ENCODE measurements at regions not wholly inside any gene's neighbourhood (a gene's known extent, or its start where the extent isn't known, plus 50 kb on each side); places are given as distances from the start of the nearest gene placed in this dataset.

DNA sequence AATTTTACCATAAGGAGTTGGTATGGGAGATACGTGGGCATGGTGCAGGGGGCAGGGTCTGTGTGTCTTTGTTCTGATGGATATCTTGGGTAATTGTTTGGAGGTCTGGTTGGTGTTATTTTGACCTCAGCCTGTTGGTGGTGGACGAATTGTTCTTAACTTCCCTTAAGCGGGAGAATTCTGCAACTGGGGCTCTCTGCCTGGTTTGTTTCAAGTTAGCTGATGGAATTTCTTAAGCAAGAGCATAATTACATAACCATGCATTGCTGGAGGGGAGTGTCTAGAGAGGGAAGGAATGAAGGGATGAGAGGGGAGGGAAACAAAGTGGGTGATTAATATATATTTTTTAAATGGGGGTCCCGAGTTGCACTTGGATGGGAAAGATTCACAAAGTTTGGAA lies 908.5 kb upstream of the RAG2 start:
- peaks cover 7% of the 10 kb centered on the region for H3K9me3 Mint-ChIP-seq
- H3K4me1 Mint-ChIP-seq, result no peaks in the 10 kb centered on the region
- H3K27ac Mint-ChIP-seq, result no peak overlapping the region
- no peaks in the 10 kb centered on the region for H3K36me3 Mint-ChIP-seq
- ATAC-seq (ENCODE audit: low read depth) (no peak), DNase-seq (no peak)
- no peaks in the 10 kb centered on the region for H3K27me3 Mint-ChIP-seq
- H3K4me3 Mint-ChIP-seq, result no peak overlapping the region
- POLR2A ChIA-PET, result no interaction called here

DNA sequence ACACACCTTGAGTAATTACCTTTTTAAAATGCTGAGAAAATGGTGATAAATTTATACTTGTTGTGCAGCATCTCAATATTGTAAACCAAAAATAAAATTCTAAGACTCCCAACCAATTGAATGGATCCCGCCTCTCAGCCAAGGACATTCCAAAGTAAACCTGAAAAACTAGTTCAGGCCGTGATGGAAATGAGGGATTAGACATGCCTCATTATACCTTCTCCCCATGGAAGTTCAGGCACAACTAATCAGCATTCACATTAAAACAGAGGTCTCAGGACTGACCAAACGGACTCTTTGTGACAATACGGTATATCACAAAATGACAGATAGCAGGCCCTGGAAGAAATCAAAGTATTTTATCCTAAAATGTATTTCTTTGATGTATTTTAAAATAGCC lies 907.4 kb upstream of the RAG2 start:
- H3K27ac Mint-ChIP-seq, result no peak overlapping the region
- POLR2A ChIA-PET, result no interaction called here
- no peak overlapping the region for H3K4me3 Mint-ChIP-seq
- H3K9me3 Mint-ChIP-seq, result peaks cover 8% of the 10 kb centered on the region
- H3K4me1 Mint-ChIP-seq, result no peaks in the 10 kb centered on the region
- ATAC-seq (ENCODE audit: low read depth), result no peak
- H3K36me3 Mint-ChIP-seq, result no peaks in the 10 kb centered on the region
- DNase-seq, result no peak
- no peaks in the 10 kb centered on the region for H3K27me3 Mint-ChIP-seq

DNA sequence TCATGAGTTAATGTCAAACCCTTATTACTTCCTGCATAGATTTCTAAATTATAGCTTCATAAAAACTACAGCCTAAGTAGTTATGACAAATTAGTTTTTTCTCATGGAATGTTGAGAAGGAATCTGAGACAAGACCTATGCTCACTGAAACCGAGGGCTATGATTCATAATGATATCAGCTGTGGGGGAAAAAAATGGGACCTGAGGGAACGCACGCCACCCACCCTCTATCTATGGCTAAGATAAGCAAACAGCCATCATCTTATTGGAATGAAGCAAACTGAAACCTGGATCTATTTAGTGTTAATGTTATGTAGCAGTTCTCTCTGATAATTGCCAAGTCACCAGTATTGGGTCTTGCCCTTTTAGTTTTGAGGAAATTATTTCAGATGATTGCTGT lies 906.9 kb upstream of the RAG2 start:
- no peak overlapping the region for H3K4me3 Mint-ChIP-seq
- no peaks in the 10 kb centered on the region for H3K27me3 Mint-ChIP-seq
- no peaks in the 10 kb centered on the region for H3K4me1 Mint-ChIP-seq
- POLR2A ChIA-PET, result no interaction called here
- H3K9me3 Mint-ChIP-seq, result peaks cover 9% of the 10 kb centered on the region
- H3K27ac Mint-ChIP-seq, result no peak overlapping the region
- no peaks in the 10 kb centered on the region for H3K36me3 Mint-ChIP-seq
- ATAC-seq (ENCODE audit: low read depth) (no peak), DNase-seq (no peak)

DNA sequence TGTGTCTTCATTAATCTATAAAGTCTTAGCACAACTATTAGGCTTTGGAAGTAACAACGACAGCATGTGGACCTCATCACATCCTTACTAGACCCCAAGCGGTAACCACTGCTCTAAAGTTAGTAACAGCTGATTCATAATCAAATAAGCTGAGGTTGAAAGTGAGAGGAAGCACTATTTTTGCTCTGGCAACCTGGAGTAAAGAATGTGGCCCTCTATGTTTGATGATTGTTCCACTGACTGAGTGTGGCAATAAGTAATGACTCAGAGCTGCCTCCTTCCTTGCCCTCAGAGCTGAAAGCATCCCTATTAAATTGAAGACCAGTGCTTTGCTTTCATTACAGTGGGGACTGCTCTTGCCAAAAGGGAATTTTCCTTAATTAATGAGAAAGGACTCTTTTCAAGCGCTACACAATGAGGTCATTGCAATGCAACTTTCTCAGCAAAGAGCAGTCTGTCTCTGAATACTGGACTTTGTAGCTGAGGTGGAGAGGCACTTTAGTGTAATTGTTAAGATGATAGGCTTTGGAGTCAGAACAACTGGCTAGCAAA lies 906.1 kb upstream of the RAG2 start:
- H3K4me3 Mint-ChIP-seq, result no peak overlapping the region
- POLR2A ChIA-PET, result no interaction called here
- no peaks in the 10 kb centered on the region for H3K36me3 Mint-ChIP-seq
- no peaks in the 10 kb centered on the region for H3K27me3 Mint-ChIP-seq
- H3K27ac Mint-ChIP-seq, result no peak overlapping the region
- ATAC-seq (ENCODE audit: low read depth) (no peak), DNase-seq (no peak)
- peaks cover 9% of the 10 kb centered on the region for H3K9me3 Mint-ChIP-seq
- no peaks in the 10 kb centered on the region for H3K4me1 Mint-ChIP-seq

DNA sequence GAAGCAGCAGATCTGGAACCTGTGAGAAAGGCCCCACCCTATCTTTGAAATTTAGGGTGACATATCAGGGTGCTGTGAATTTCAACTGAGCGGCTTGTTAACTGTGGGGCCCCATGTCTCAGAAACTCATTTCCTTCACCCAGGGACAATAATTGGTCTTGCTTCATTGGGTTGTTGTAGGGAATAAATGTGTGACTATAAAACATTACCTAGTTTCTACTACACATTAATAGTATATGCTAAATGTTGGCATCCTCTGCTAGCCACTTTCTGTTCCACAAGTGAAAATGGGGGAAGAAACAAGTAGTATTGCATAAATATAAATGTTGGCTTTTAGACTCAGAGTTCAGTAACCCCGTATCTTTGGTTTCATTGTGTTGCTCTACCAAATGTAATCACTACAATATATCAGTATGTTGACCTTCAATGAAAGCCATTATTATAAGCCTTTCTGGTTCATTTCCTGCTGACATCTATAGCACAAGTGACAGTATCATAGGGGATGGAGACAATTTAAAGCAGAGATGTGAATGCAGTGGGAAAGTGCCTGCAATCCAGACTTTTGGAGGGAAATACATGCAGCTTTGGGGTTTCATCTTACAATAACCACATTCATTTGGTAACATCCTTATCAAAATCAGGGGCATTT lies 905.5 kb upstream of the RAG2 start:
- no peak for ATAC-seq (ENCODE audit: low read depth)

DNA sequence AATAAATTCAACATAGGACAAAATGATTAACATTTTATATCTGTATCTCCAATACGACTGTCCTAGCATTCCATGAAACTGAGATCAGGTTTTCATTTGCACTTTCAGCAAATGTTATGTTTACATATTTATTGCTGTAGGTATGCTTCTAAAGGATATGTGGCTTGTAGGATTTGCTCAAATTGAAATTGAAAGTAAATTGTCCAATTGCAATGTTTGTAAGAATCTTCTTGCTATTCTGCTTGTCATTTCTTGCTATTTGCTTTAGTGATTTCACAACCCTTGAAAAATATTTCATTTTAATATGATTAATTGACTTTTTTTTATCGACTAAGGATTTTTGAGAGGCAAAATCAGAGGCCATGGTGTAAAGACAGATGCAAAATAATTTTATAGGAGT lies 904.2 kb upstream of the RAG2 start:
- no peak overlapping the region for H3K27ac Mint-ChIP-seq
- no peaks in the 10 kb centered on the region for H3K36me3 Mint-ChIP-seq
- no peaks in the 10 kb centered on the region for H3K27me3 Mint-ChIP-seq
- ATAC-seq (ENCODE audit: low read depth) (no peak), DNase-seq (no peak)
- H3K9me3 Mint-ChIP-seq, result peaks cover 8% of the 10 kb centered on the region
- POLR2A ChIA-PET, result no interaction called here
- no peaks in the 10 kb centered on the region for H3K4me1 Mint-ChIP-seq
- no peak overlapping the region for H3K4me3 Mint-ChIP-seq

More for the DNA sequence above, 905.5 kb upstream of the RAG2 start:
- no peaks in the 10 kb centered on the region for H3K4me1 Mint-ChIP-seq
- H3K27ac Mint-ChIP-seq, result no peak overlapping the region
- DNase-seq, result no peak
- H3K27me3 Mint-ChIP-seq, result no peaks in the 10 kb centered on the region
- no peak overlapping the region for H3K4me3 Mint-ChIP-seq
- POLR2A ChIA-PET, result no interaction called here
- peaks cover 9% of the 10 kb centered on the region for H3K9me3 Mint-ChIP-seq
- no peaks in the 10 kb centered on the region for H3K36me3 Mint-ChIP-seq

DNA sequence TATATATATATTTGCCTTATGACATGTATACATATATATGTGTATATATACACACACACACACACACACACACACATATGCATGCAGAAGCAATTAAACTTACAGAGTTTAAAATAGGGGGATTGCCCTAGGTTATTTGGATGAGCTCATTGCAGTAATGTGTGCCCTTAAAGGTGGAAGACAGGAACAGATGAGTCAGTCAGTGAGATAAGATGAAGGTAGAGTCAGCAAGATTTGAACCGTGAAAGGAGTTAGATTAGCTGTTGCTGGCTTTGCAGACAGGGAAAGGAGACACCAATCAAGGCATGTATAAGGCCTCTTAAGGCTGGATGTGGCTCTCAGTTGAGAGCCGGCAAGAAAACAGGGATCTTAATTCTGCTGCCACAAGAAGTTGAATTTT lies 902.4 kb upstream of the RAG2 start:
- DNase-seq, result no peak
- Mint-ChIP-seq H3K27ac (no peak overlapping the region), H3K4me3 (no peak overlapping the region), H3K36me3 (no peaks in the 10 kb centered on the region), H3K27me3 (no peaks in the 10 kb centered on the region), H3K9me3 (peaks cover 4% of the 10 kb centered on the region), H3K4me1 (no peaks in the 10 kb centered on the region)
- no peak for ATAC-seq (ENCODE audit: low read depth)
- POLR2A ChIA-PET, result no interaction called here

DNA sequence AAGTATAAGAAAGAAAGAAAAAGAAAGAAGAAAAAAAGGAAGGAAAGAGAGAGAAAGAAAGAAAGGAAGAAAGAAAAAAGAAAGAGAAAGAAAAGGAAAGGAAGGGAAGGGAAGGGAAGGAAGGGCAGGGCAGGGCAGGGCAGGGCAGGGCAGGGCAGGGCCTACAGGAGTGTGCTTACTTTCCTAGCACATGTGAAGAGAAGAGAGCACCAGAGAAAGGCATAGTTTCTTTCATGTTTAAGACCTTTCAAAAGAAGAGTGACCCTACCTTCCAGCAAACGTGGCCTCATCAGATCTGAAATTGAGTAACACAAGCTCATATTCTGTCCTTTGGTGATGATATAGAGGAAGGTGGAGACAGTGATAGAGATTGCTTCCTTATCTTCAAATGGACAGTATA lies 899.3 kb upstream of the RAG2 start:
- Mint-ChIP-seq H3K4me1 (no peaks in the 10 kb centered on the region), H3K9me3 (peaks cover 7% of the 10 kb centered on the region), H3K27me3 (no peaks in the 10 kb centered on the region), H3K27ac (no peak overlapping the region), H3K36me3 (no peaks in the 10 kb centered on the region), H3K4me3 (no peak overlapping the region)
- POLR2A ChIA-PET, result no interaction called here
- ATAC-seq (ENCODE audit: low read depth) (no peak), DNase-seq (no peak)

DNA sequence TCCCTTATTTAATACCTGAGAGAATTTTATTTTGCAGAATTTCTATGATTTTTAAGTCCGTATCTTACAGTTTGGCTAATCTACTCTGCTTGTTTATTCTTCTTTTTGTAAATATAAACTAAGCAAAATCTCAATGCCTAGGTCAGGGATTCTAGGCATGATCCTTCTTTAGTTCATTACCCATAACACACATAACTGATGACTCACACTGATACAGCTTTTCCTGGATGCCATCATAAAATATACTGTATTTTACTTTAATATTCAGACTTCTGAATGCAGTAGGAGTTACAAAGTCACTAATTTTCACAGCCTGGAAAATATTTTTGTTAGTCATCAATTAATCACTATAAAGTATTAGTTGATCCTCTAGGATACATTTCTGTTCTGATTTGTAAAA lies 898.2 kb upstream of the RAG2 start:
- Mint-ChIP-seq H3K36me3 (no peaks in the 10 kb centered on the region), H3K4me1 (no peaks in the 10 kb centered on the region), H3K9me3 (peaks cover 7% of the 10 kb centered on the region), H3K27ac (no peak overlapping the region), H3K4me3 (no peak overlapping the region), H3K27me3 (no peaks in the 10 kb centered on the region)
- no peak for ATAC-seq (ENCODE audit: low read depth)
- DNase-seq, result no peak
- POLR2A ChIA-PET, result no interaction called here

DNA sequence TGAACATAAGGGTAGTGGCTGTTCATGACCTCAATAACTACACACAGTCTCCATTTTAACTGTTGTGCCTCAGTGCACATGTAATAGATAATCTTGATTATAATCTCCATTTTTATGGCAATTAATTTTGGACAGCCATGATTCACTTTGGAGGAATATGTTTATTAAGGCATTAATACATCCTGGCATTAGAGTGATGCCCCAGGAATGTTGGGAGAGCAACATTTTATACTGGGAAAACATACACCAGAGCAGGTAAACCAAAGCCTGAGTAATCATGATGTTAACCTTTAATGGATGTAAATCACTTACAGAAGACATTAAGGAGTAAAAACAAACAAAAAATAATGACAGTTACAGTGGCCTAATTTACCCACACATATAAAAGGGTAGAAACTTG lies 886.3 kb upstream of the RAG2 start:
- POLR2A ChIA-PET, result no interaction called here
- no peaks in the 10 kb centered on the region for H3K27me3 Mint-ChIP-seq
- DNase-seq (no peak), ATAC-seq (ENCODE audit: low read depth) (no peak)
- no peaks in the 10 kb centered on the region for H3K4me1 Mint-ChIP-seq
- H3K36me3 Mint-ChIP-seq, result no peaks in the 10 kb centered on the region
- H3K9me3 Mint-ChIP-seq, result no peaks in the 10 kb centered on the region
- no peak overlapping the region for H3K27ac Mint-ChIP-seq
- no peak overlapping the region for H3K4me3 Mint-ChIP-seq

DNA sequence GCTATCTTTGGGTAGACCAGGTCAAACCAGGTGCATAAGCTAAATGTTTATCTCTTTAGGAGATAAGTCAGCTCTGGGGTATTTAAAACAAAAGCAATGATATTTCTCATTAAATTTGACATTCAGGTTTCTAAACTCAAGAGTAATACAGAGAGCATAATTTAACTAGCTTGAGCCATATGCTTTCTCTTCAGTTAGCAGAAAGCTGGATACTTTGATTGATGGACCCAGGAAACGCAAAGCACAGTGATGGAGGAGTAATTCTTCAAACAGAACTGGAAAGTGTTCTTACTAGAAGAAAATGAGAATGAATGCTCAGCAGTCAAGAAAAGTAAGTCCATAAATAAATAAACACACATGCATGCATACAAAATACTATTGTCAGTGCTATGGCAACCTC lies 885.7 kb upstream of the RAG2 start:
- ATAC-seq (ENCODE audit: low read depth), result no peak
- no peaks in the 10 kb centered on the region for H3K4me1 Mint-ChIP-seq
- H3K27me3 Mint-ChIP-seq, result no peaks in the 10 kb centered on the region
- POLR2A ChIA-PET, result no interaction called here
- no peak for DNase-seq
- H3K9me3 Mint-ChIP-seq, result no peaks in the 10 kb centered on the region
- H3K27ac Mint-ChIP-seq, result no peak overlapping the region
- no peak overlapping the region for H3K4me3 Mint-ChIP-seq
- H3K36me3 Mint-ChIP-seq, result no peaks in the 10 kb centered on the region

DNA sequence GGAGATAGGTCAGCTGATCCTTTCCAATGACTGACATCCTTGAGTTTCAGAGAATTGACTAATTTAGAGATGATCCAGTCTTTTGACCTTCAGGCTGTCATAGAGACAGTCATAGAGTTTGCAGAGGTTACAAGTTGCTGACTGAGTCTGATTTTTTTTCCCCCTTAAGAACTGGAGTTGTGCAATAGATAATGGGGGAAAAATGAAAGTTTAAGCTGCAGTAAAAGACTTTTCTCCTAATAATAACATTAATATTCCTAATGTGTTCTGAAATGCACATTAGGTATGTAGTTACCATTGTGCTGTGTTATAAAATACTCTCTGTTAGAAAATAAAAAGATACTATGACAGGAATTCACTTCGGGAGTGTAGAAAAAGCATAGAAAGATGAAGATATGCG lies 876.9 kb upstream of the RAG2 start:
- DNase-seq (no peak), ATAC-seq (ENCODE audit: low read depth) (no peak)
- Mint-ChIP-seq H3K4me1 (no peaks in the 10 kb centered on the region), H3K9me3 (no peaks in the 10 kb centered on the region), H3K27ac (no peak overlapping the region), H3K4me3 (no peak overlapping the region), H3K27me3 (no peaks in the 10 kb centered on the region), H3K36me3 (no peaks in the 10 kb centered on the region)
- POLR2A ChIA-PET, result no interaction called here

DNA sequence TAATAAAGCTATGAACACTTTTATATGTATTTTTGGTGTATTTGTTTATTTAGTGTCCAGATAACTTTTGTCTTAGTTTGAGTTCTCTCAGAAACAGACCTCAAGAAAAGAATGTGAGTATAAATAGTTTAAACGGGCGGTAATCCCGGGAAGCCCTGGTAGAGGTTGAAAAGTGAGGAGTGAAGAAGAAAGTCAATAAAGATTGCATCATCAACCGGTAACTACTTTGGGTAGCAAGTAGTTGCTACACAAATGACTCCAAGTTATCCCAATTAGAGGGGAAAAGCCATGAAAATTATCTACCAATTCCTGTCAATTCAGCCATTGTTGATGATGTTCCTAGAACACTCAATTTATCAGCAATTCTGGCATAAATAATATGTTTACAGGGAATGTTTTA lies 870.3 kb upstream of the RAG2 start:
- Mint-ChIP-seq H3K4me3 (no peak overlapping the region), H3K9me3 (no peaks in the 10 kb centered on the region), H3K36me3 (no peaks in the 10 kb centered on the region), H3K27me3 (no peaks in the 10 kb centered on the region), H3K4me1 (no peaks in the 10 kb centered on the region), H3K27ac (no peak overlapping the region)
- ATAC-seq (ENCODE audit: low read depth) (no peak), DNase-seq (no peak)
- POLR2A ChIA-PET, result no interaction called here

DNA sequence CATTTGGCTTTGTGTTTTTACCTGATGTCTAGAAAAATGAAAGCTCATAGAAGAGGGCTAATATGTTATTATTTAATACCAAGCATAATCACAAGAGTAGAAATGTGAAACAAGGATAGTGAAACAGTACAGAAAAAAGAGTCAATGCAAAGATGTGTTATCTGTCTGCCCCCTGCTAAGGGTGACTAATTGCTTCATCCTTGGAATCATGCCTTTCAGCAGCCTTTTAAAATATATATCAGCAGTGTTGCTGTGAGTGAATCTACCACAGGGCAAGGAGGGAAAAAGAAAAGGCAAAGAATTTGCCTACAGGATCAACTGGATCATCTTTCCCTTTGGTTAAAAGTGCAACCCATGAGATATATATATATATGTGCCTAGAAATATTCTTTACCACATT lies 867.2 kb upstream of the RAG2 start:
- Mint-ChIP-seq H3K27ac (no peak overlapping the region), H3K27me3 (no peaks in the 10 kb centered on the region), H3K36me3 (no peaks in the 10 kb centered on the region), H3K4me3 (no peak overlapping the region), H3K9me3 (peaks cover 3% of the 10 kb centered on the region), H3K4me1 (no peaks in the 10 kb centered on the region)
- DNase-seq, result no peak
- POLR2A ChIA-PET, result no interaction called here
- no peak for ATAC-seq (ENCODE audit: low read depth)

DNA sequence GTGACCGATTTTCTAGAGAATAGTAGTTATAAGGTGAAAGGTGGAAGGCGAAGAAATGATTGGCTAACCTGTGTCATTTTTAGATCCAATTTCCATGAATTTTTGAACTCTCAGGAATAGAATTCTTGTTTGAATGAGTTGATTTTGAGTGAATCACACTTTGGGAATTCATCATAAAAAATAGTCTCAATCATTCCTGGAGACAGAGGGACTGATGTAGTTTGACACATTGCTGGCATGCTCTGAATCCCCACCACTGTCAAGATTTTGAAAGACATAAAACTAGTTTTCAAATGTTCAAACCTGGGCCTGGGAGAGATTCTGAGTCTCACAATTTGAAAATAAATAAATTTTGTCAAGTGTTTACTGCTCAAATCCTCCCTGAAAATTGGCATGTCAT lies 861.4 kb upstream of the RAG2 start:
- DNase-seq, result no peak
- Mint-ChIP-seq H3K36me3 (no peaks in the 10 kb centered on the region), H3K27ac (no peak overlapping the region), H3K9me3 (peaks cover 6% of the 10 kb centered on the region), H3K27me3 (no peaks in the 10 kb centered on the region), H3K4me3 (no peak overlapping the region), H3K4me1 (no peaks in the 10 kb centered on the region)
- no peak for ATAC-seq (ENCODE audit: low read depth)
- POLR2A ChIA-PET, result no interaction called here

Measured in activated naive CD8-positive, alpha-beta T cell treated with anti-CD3 and anti-CD28 coated beads, Interleukin-2, amount 10 ng/mL, durations not matched to agents 7 days and 5 days (primary cell).